NCI-H226 (cell line): ENCODE measurements at regions not wholly inside any gene's neighbourhood (a gene's known extent, or its start where the extent isn't known, plus 50 kb on each side); places are given as distances from the start of the nearest gene placed in this dataset.
"Not testable (repeated sequence)": the region's sequence is repeated elsewhere in the genome, so short reads cannot be mapped to it uniquely, and the experiment has no call there.

Source experiments
- DNase-seq: peaks from one replicate; pipeline ENCODE4 v3.0.0-alpha.2; 2015

GRCh38 chr18:11377766-11378540 lies 228.6 kb upstream of the PIEZO2 start:
- no peak for DNase-seq

GRCh38 chr18:11372163-11372562 lies 222.8 kb upstream of the PIEZO2 start:
- no peak for DNase-seq

GRCh38 chr18:11369556-11369955 lies 220.2 kb upstream of the PIEZO2 start:
- DNase-seq = no peak

GRCh38 chr18:11368020-11368419 lies 218.7 kb upstream of the PIEZO2 start:
- no peak for DNase-seq

- DNase-seq = no peak
Observed at GRCh38 chr18:11367351-11367750, 218.0 kb upstream of the PIEZO2 start.

GRCh38 chr18:11366410-11366809 lies 217.0 kb upstream of the PIEZO2 start:
- DNase-seq = no peak

- DNase-seq = no peak
Observed at GRCh38 chr18:11362856-11363255, 213.5 kb upstream of the PIEZO2 start.

- DNase-seq = not testable (repeated sequence)
Observed at GRCh38 chr18:11361862-11362261, 212.5 kb upstream of the PIEZO2 start.

- no peak for DNase-seq
Observed at GRCh38 chr18:11357678-11358077, 208.3 kb upstream of the PIEZO2 start.

GRCh38 chr18:11344576-11344975 lies 195.2 kb upstream of the PIEZO2 start:
- not testable (repeated sequence) for DNase-seq

GRCh38 chr18:11343096-11343495 lies 193.7 kb upstream of the PIEZO2 start:
- no peak for DNase-seq

GRCh38 chr18:11342115-11342514 lies 192.7 kb upstream of the PIEZO2 start:
- not testable (repeated sequence) for DNase-seq

GRCh38 chr18:11339188-11339775 lies 189.9 kb upstream of the PIEZO2 start:
- no peak for DNase-seq

GRCh38 chr18:11336241-11336640 lies 186.9 kb upstream of the PIEZO2 start:
- DNase-seq = no peak

GRCh38 chr18:11327391-11328009 lies 178.1 kb upstream of the PIEZO2 start:
- DNase-seq = no peak

GRCh38 chr18:11324956-11325882 lies 175.8 kb upstream of the PIEZO2 start:
- DNase-seq = peak; percentile 91

GRCh38 chr18:11324510-11324909 lies 175.1 kb upstream of the PIEZO2 start:
- peak; percentile 70 for DNase-seq

- peak; percentile 88 for DNase-seq
Observed at GRCh38 chr18:11323359-11323819, 174.0 kb upstream of the PIEZO2 start.

- no peak for DNase-seq
Observed at GRCh38 chr18:11322716-11323115, 173.3 kb upstream of the PIEZO2 start.

- no peak for DNase-seq
Observed at GRCh38 chr18:11322006-11322405, 172.6 kb upstream of the PIEZO2 start.

GRCh38 chr18:11320986-11321385 lies 171.6 kb upstream of the PIEZO2 start:
- no peak for DNase-seq

- no peak for DNase-seq
Observed at GRCh38 chr18:11316546-11316945, 167.2 kb upstream of the PIEZO2 start.
